ENCODE measurements at regions not wholly inside any gene's neighbourhood (a gene's known extent, or its start where the extent isn't known, plus 50 kb on each side); places are given as distances from the start of the nearest gene placed in this dataset.
"Not testable (repeated sequence)": the region's sequence is repeated elsewhere in the genome, so short reads cannot be mapped to it uniquely, and the experiment has no call there.

GRCh38 chrX:81348388-81348787 lies 146.5 kb downstream of the SH3BGRL start:
- no peak for DNase-seq

- no peak for DNase-seq
These were observed 153.1 kb downstream of the SH3BGRL start for GRCh38 chrX:81354954-81355353.

GRCh38 chrX:81355436-81355835 lies 153.5 kb downstream of the SH3BGRL start:
- DNase-seq = no peak

GRCh38 chrX:81367291-81367690 lies 165.4 kb downstream of the SH3BGRL start:
- DNase-seq = no peak

DNA sequence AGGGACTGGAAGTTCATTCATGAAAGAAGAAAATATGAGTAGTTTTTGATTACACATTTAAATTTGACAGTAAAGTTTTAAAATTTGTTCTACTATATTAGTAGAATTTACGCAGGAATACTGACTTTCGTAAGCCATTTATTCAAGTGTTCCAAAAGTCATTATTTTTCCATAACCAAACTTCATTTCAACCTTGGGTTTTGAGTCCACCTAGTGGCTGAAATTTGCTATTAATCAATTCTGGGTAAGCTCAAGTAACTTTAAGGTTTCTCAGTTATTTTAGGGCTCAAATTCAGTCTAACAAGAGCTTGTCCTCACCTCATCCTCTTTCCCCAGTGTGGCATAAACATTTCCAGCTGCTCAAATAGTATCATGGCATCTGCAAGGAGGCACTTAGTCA lies 175.4 kb downstream of the SH3BGRL start:
- peak; percentile 3 for DNase-seq

DNA sequence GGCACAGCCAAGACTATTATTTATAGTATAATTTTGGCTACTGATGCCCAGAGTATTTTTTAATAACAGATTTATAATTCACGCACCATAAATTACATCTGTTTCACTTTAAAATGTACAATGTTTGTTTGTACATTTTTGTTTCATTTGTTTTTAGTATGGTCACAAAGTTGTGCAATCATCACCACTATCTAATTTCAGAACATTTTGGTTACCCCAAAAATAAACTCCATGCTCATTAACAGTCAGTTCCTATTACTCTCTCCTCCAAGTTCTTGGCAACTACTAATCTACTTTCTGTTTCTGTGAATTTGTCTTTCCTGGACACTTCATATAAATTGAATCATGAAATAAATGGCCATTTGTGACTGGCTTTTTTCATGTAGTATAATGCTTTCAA lies 176.7 kb downstream of the SH3BGRL start:
- no peak for DNase-seq

DNA sequence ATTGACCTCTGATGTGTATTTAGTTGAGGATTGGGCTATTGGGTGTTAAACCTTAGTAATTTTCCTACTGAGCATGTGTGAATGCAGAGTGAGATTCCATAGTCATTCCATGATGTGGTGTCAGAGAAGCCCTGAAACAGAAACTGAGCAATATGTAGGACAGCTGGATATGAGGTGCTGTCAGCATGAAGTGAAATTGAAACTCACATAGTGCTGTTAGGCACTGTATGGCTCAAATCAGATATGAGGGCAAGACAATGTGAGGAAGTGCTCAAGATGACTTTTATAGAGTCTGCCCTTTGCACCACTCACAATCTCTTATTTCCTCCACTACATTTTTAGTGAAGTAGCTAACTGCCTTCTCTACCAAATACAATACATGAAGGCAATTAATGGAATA lies 188.3 kb downstream of the SH3BGRL start:
- no peak for DNase-seq

- no peak for DNase-seq
These were observed 190.5 kb downstream of the SH3BGRL start for GRCh38 chrX:81392396-81392795.

DNA sequence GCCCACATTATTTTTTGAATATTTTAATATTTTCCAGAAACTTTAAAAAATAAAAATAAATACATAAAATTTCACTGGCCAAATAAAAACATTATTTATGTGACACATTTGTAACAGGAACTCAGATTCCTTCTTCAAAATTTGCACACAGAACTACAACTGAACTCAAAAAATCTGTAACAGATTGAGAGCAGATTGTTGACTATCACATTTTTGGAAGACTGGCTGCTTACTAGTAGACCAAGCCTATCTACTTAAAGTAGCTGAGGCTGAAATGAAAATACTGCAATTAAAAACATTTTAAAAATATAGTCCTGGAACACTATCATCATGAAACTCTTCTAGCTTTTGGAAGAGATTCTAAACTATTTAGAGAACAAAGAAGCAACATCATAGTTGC lies 203.9 kb downstream of the SH3BGRL start:
- DNase-seq = no peak

- DNase-seq = no peak
These were observed 209.6 kb downstream of the SH3BGRL start for GRCh38 chrX:81411517-81411916.

DNA sequence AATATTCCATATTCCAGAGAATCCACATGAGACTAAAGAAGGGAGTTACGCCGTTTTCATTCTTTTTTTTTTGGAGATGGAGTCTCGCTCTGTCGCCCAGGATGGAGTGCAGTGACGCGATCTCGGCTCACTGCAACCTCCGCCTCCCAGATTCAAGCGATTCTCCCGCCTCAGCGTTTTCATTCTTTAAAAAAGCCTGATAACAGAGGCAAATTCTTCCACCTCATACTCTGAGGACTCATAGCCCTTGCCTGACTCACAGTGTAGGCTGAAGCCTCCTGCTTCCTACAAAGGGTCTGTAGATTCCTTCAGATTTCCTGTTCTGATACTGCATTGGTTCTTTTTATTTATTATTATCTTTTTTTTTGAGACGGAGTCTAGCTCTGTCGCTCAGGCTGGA lies 210.5 kb downstream of the SH3BGRL start:
- no peak for DNase-seq

- not testable (repeated sequence) for DNase-seq
These were observed 211.0 kb downstream of the SH3BGRL start for GRCh38 chrX:81412857-81413256.

GRCh38 chrX:81414630-81415029 lies 212.7 kb downstream of the SH3BGRL start:
- DNase-seq = no peak

Data from skin of body (tissue), 1 donor.